ENCODE measurements at regions not wholly inside any gene's neighbourhood (a gene's known extent, or its start where the extent isn't known, plus 50 kb on each side); places are given as distances from the start of the nearest gene placed in this dataset.
"Not testable (repeated sequence)": the region's sequence is repeated elsewhere in the genome, so short reads cannot be mapped to it uniquely, and the experiment has no call there.

DNA sequence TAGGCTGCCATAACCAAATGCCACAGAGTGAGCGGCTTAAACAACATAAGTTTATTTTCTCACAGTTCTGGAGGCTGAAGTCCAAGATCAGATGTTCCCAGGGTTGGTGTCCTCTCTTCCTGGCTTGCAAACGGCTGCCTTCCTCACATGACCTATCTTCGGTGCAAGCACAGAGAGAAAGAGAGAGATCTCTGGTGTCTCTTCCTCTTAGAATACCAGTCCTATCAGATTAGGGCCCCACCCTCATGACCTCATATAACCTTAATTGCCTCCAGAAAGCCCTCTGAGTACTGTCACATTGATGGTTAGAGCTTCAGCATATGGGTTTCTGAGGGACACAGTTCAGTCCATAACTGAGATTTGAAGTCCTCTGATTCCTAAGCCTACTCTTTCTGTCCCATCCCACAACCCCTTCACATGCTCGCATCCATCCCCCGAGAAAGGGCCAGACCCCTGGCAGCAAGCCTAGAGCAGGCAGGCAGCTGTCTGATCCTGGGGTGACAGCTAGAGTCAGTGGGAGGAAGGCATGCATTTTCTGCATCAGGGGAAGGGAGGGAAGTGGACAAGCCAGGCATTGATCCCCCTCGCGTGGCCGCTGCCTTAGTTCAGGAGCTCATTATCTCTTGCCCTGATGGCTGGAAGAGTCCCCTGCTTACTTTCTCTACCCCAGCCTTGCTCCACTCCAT is 114.1 kb downstream of the FAR1 start:
- no peak overlapping the region for H3K27ac Mint-ChIP-seq
- no peaks in the 10 kb centered on the region for H3K9me3 Mint-ChIP-seq (ENCODE audit: low read depth)
- H3K4me3 Mint-ChIP-seq (ENCODE audit: low read depth): no peak overlapping the region
- no peak for DNase-seq (ENCODE audit: low spot score, unreplicated experiment)
- peaks cover 2% of the 10 kb centered on the region for H3K4me1 Mint-ChIP-seq (ENCODE audit: low read depth)
- TF ChIP-seq, protein P1, sequence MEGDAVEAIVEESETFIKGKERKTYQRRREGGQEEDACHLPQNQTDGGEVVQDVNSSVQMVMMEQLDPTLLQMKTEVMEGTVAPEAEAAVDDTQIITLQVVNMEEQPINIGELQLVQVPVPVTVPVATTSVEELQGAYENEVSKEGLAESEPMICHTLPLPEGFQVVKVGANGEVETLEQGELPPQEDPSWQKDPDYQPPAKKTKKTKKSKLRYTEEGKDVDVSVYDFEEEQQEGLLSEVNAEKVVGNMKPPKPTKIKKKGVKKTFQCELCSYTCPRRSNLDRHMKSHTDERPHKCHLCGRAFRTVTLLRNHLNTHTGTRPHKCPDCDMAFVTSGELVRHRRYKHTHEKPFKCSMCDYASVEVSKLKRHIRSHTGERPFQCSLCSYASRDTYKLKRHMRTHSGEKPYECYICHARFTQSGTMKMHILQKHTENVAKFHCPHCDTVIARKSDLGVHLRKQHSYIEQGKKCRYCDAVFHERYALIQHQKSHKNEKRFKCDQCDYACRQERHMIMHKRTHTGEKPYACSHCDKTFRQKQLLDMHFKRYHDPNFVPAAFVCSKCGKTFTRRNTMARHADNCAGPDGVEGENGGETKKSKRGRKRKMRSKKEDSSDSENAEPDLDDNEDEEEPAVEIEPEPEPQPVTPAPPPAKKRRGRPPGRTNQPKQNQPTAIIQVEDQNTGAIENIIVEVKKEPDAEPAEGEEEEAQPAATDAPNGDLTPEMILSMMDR (IDR thresholded peaks at IDR 0.05; ENCODE audit: unreplicated experiment): no peak
- H3K27me3 Mint-ChIP-seq: peaks cover 31% of the 10 kb centered on the region
- no peaks in the 10 kb centered on the region for H3K36me3 Mint-ChIP-seq (ENCODE audit: insufficient read depth)

GRCh38 chr11:13784441-13784840 is 116.0 kb downstream of the FAR1 start:
- TF ChIP-seq, protein P1 (IDR thresholded peaks at IDR 0.05; ENCODE audit: unreplicated experiment): no peak
- Mint-ChIP-seq H3K9me3 (ENCODE audit: low read depth) (no peaks in the 10 kb centered on the region), H3K27ac (no peak overlapping the region), H3K27me3 (peaks cover 22% of the 10 kb centered on the region), H3K4me3 (ENCODE audit: low read depth) (no peak overlapping the region), H3K36me3 (ENCODE audit: insufficient read depth) (no peaks in the 10 kb centered on the region), H3K4me1 (ENCODE audit: low read depth) (peaks cover 2% of the 10 kb centered on the region)
- no peak for DNase-seq (ENCODE audit: low spot score, unreplicated experiment)

DNA sequence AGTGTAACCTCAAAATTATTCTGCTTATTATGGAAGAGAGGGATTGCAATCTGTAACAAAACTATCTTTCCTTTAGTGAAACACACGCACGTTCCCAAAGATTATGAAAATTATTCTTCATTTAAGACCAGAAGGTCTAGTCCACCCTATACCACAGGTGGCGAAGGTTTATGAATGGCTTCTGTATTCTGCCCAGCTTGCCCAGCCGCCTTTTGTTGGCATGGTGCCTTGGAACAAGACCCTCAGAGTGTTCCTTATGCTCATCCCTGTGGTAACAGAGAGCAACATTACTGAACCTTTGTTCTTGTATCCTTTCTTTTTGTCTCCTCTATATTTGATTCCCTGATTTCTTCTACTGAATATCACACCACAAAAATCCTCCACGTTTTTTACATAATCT is 116.4 kb downstream of the FAR1 start:
- Mint-ChIP-seq H3K36me3 (ENCODE audit: insufficient read depth) (no peaks in the 10 kb centered on the region), H3K9me3 (ENCODE audit: low read depth) (no peaks in the 10 kb centered on the region), H3K4me1 (ENCODE audit: low read depth) (peaks cover 2% of the 10 kb centered on the region), H3K27me3 (peaks cover 22% of the 10 kb centered on the region), H3K27ac (no peak overlapping the region), H3K4me3 (ENCODE audit: low read depth) (no peak overlapping the region)
- TF ChIP-seq, protein P1 (IDR thresholded peaks at IDR 0.05; ENCODE audit: unreplicated experiment): no peak
- DNase-seq (ENCODE audit: low spot score, unreplicated experiment): no peak

GRCh38 chr11:13786688-13787087 is 118.2 kb downstream of the FAR1 start:
- Mint-ChIP-seq H3K4me1 (ENCODE audit: low read depth) (peaks cover 2% of the 10 kb centered on the region), H3K27ac (no peak overlapping the region), H3K36me3 (ENCODE audit: insufficient read depth) (no peaks in the 10 kb centered on the region), H3K4me3 (ENCODE audit: low read depth) (no peak overlapping the region), H3K9me3 (ENCODE audit: low read depth) (no peaks in the 10 kb centered on the region), H3K27me3 (peaks cover 22% of the 10 kb centered on the region)
- DNase-seq (ENCODE audit: low spot score, unreplicated experiment): no peak
- TF ChIP-seq, protein P1 (IDR thresholded peaks at IDR 0.05; ENCODE audit: unreplicated experiment): no peak

DNA sequence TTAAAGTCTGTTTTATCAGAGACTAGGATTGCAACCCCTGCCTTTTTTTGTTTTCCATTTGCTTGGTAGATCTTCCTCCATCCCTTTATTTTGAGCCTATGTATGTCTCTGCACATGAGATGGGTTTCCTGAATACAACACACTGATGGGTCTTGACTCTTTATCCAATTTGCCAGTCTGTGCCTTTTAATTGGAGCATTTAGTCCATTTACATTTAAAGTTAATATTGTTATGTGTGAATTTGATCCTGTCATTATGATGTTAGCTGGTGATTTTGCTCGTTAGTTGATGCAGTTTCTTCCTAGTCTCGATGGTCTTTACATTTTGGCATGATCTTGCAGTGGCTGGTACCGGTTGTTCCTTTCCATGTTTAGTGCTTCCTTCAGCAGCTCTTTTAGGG is 129.1 kb downstream of the FAR1 start:
- DNase-seq (ENCODE audit: low spot score, unreplicated experiment); H3K27me3 Mint-ChIP-seq; H3K36me3 Mint-ChIP-seq (ENCODE audit: insufficient read depth); H3K4me1 Mint-ChIP-seq (ENCODE audit: low read depth); H3K27ac Mint-ChIP-seq; H3K4me3 Mint-ChIP-seq (ENCODE audit: low read depth): not testable (repeated sequence)
- H3K9me3 Mint-ChIP-seq (ENCODE audit: low read depth): peaks cover 11% of the 10 kb centered on the region

DNA sequence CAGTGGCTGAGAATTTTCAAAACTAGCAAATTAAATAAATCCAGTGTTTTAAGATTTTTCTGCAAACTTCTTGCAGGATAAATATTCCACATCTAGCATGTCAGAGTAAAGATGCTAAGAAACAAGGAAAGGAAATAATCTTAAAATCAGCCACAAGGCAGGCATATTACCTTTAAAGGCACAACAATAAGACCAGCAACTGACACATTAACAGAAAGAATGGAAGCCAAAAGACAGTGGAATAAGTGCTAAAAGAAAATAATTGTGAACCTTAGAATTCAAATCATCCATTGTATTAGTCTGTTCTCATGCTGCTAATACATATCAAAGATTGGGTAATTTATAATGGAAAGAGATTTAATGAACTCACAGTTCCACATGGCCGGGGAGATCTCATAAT is 132.4 kb downstream of the FAR1 start:
- H3K27me3 Mint-ChIP-seq: no peaks in the 10 kb centered on the region
- H3K4me3 Mint-ChIP-seq (ENCODE audit: low read depth): no peak overlapping the region
- no peak overlapping the region for H3K27ac Mint-ChIP-seq
- DNase-seq (ENCODE audit: low spot score, unreplicated experiment): no peak
- H3K36me3 Mint-ChIP-seq (ENCODE audit: insufficient read depth): no peaks in the 10 kb centered on the region
- TF ChIP-seq, protein P1 (IDR thresholded peaks at IDR 0.05; ENCODE audit: unreplicated experiment): no peak
- H3K4me1 Mint-ChIP-seq (ENCODE audit: low read depth): no peaks in the 10 kb centered on the region
- peaks cover 11% of the 10 kb centered on the region for H3K9me3 Mint-ChIP-seq (ENCODE audit: low read depth)
